ENCODE measurements at regions not wholly inside any gene's neighbourhood (a gene's known extent, or its start where the extent isn't known, plus 50 kb on each side); places are given as distances from the start of the nearest gene placed in this dataset.

GRCh38 chr7:136030867-136031318 is 53.7 kb upstream of the MTPN start:
- Histone ChIP-seq H3K27ac (peak overlapping the region in 2 of 4 donors; percentile 78 to 82), H3K27me3 (no peaks in the 10 kb centered on the region), H3K4me1 (peaks cover 0 to 9% (median 7%) of the 10 kb centered on the region in 4 donors), H3K9me3 (no peaks in the 10 kb centered on the region), H3K36me3 (no peaks in the 10 kb centered on the region), H3K4me3 (no peak overlapping the region)
- 72 to 73% methylated on average over 3 to 4 of the region's 4 CpGs for WGBS, 2 donors (ENCODE audit: low coverage in 1 of 2)
- in situ Hi-C loops (cut with MboI; ENCODE audit: low pct_ligation_motif_present in 1 of 4, low pct_unique_long_range_greater_than_20kb in 1 of 4, low sequenced_read_pairs in 3 of 4) (no loop called here), intact Hi-C loops (cut with DNase I; ENCODE audit: low total_unique reads) (loop anchor here (5.0 to 10.0 kb wide), 2 partner anchors 111 to 844 kb away; no protein-coding TSS in a partner anchor)
- TF ChIP-seq EP300 (IDR thresholded peaks at IDR 0.05; ENCODE audit: low read depth) (no peak), CTCF (IDR thresholded peaks at IDR 0.05) (no peak), POLR2A (IDR thresholded peaks at IDR 0.05) (no peak), POLR2AphosphoS5 (IDR thresholded peaks at IDR 0.05) (no peak)
- DNase-seq = no peak

GRCh38 chr7:136030330-136030729 is 53.2 kb upstream of the MTPN start:
- H3K4me1 ChIP-seq = peaks cover 0 to 9% (median 7%) of the 10 kb centered on the region in 4 donors
- H3K4me3 ChIP-seq = no peak overlapping the region
- H3K27ac ChIP-seq = no peak overlapping the region
- no peaks in the 10 kb centered on the region for H3K9me3 ChIP-seq
- WGBS, 2 donors (ENCODE audit: low coverage in 1 of 2) = 45 to 69% methylated on average over 2 of the region's 2 CpGs
- H3K27me3 ChIP-seq = no peaks in the 10 kb centered on the region
- intact Hi-C loops (cut with DNase I; ENCODE audit: low total_unique reads) = loop anchor here (5.0 to 10.0 kb wide), 2 partner anchors 112 to 844 kb away; no protein-coding TSS in a partner anchor
- no peak for TF ChIP-seq EP300 (IDR thresholded peaks at IDR 0.05; ENCODE audit: low read depth)
- no peak for TF ChIP-seq POLR2AphosphoS5 (IDR thresholded peaks at IDR 0.05)
- TF ChIP-seq CTCF (IDR thresholded peaks at IDR 0.05) = no peak
- no peak for TF ChIP-seq POLR2A (IDR thresholded peaks at IDR 0.05)
- in situ Hi-C loops (cut with MboI; ENCODE audit: low pct_ligation_motif_present in 1 of 4, low pct_unique_long_range_greater_than_20kb in 1 of 4, low sequenced_read_pairs in 3 of 4) = no loop called here
- DNase-seq = no peak
- H3K36me3 ChIP-seq = no peaks in the 10 kb centered on the region

GRCh38 chr7:136027160-136027559 is 50.0 kb upstream of the MTPN start:
- H3K4me3 ChIP-seq = no peak overlapping the region
- no peaks in the 10 kb centered on the region for H3K27me3 ChIP-seq
- intact Hi-C loops (cut with DNase I; ENCODE audit: low total_unique reads) = no loop called here
- TF ChIP-seq EP300 (IDR thresholded peaks at IDR 0.05; ENCODE audit: low read depth) = no peak
- TF ChIP-seq POLR2A (IDR thresholded peaks at IDR 0.05) = no peak
- no peak for TF ChIP-seq POLR2AphosphoS5 (IDR thresholded peaks at IDR 0.05)
- TF ChIP-seq CTCF (IDR thresholded peaks at IDR 0.05) = no peak
- H3K36me3 ChIP-seq = no peaks in the 10 kb centered on the region
- no peak for DNase-seq
- in situ Hi-C loops (cut with MboI; ENCODE audit: low pct_ligation_motif_present in 1 of 4, low pct_unique_long_range_greater_than_20kb in 1 of 4, low sequenced_read_pairs in 3 of 4) = no loop called here
- 89 to 100% methylated on average over 2 of the region's 2 CpGs for WGBS, 2 donors (ENCODE audit: low coverage in 1 of 2)
- H3K27ac ChIP-seq = no peak overlapping the region
- H3K9me3 ChIP-seq = no peaks in the 10 kb centered on the region
- no peaks in the 10 kb centered on the region for H3K4me1 ChIP-seq

Small RNAs in the stretch of these regions (small RNA-seq; reads per million reads assigned to genes)
- 0 reads per million in 4 donors for gene RF00019

Measured in transverse colon (tissue), 4 donors.